B cell (primary cell): ENCODE measurements at regions not wholly inside any gene's neighbourhood (a gene's known extent, or its start where the extent isn't known, plus 50 kb on each side); places are given as distances from the start of the nearest gene placed in this dataset.

Source experiments
- CTCF ChIP-seq: fragments of 200-600 bp; IDR thresholded peaks from one replicate; pipeline ENCODE4 v1.8.0; 2022; ENCODE audit warnings: antibody characterized with exemption, mild to moderate bottlenecking
- EZH2 ChIP-seq: IDR thresholded peaks from 2 replicates; pipeline ENCODE4 v1.6.1; 2012; ENCODE audit warnings: borderline replicate concordance, low read depth, mild to moderate bottlenecking, moderate library complexity, low read length; ENCODE audit not compliant: insufficient read depth, poor library complexity, severe bottlenecking

DNA sequence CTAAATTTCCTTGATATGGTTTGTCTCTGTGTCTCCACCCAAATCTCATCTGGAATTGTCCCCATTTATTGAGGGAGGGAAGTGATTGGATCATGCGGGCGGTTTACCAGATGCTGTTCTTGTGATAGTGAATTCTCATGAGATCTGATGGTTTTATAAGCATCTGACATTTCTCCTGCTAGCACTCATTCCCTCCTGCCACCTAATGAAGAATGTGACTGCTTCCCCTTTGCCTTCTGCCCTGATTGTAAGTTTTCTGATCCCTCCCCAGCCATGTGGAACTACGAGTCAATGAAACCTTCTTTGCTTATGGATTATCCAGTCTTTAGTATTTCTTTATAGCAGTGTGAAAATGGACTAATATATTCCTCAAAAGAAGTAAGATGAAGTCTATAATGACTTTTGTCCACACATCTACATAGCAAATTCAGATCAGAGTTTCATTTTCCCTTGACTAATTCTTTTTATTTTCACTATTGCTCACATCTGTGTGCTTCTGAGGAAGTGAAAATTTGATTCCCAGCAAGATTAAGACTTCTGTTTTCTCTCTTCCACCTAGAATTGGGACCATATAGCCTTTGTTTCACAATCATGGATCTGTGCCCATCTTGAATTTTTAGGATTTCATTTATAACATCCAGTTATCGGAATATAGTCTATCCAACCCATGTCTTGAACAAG, 393.5 kb downstream of the DMAC1 start:
- TF ChIP-seq CTCF = no peak
- TF ChIP-seq EZH2 = no peak
